Fibroblast of upper back skin (primary cell): ENCODE measurements at regions not wholly inside any gene's neighbourhood (a gene's known extent, or its start where the extent isn't known, plus 50 kb on each side); places are given as distances from the start of the nearest gene placed in this dataset.
"Not testable (repeated sequence)": the region's sequence is repeated elsewhere in the genome, so short reads cannot be mapped to it uniquely, and the experiment has no call there.

Experiments
- DNase-seq: peaks from one replicate; pipeline ENCODE4 v3.0.0-alpha.2; 2013

GRCh38 chr10:45122180-45122860 lies 121.6 kb downstream of the ZNF22 start:
- not testable (repeated sequence) for DNase-seq

GRCh38 chr10:45135443-45136198 lies 134.9 kb downstream of the ZNF22 start:
- DNase-seq, result no peak

- no peak for DNase-seq
These were observed 135.5 kb downstream of the ZNF22 start for GRCh38 chr10:45136256-45136655.

GRCh38 chr10:45144326-45145070 lies 143.8 kb downstream of the ZNF22 start:
- no peak for DNase-seq

- DNase-seq, result not testable (repeated sequence)
These were observed 144.4 kb downstream of the ZNF22 start for GRCh38 chr10:45145143-45145542.

GRCh38 chr10:45147000-45147399 lies 146.3 kb downstream of the ZNF22 start:
- no peak for DNase-seq

GRCh38 chr10:45150997-45151396 lies 150.3 kb downstream of the ZNF22 start:
- no peak for DNase-seq

- DNase-seq, result no peak
These were observed 150.9 kb downstream of the ZNF22 start for GRCh38 chr10:45151467-45152214.

GRCh38 chr10:45152726-45153125 lies 152.0 kb downstream of the ZNF22 start:
- no peak for DNase-seq

- DNase-seq, result no peak
These were observed 153.8 kb downstream of the ZNF22 start for GRCh38 chr10:45154502-45154901.

GRCh38 chr10:45155784-45156183 lies 155.1 kb downstream of the ZNF22 start:
- DNase-seq, result no peak

- peak; percentile 9 for DNase-seq
These were observed 155.1 kb downstream of the OR13A1 start for GRCh38 chr10:45160271-45160670.

GRCh38 chr10:45163315-45163975 lies 152.0 kb downstream of the OR13A1 start:
- DNase-seq, result no peak

- not testable (repeated sequence) for DNase-seq
These were observed 139.8 kb downstream of the OR13A1 start for GRCh38 chr10:45175520-45176118.

- no peak for DNase-seq
These were observed 135.7 kb downstream of the OR13A1 start for GRCh38 chr10:45179691-45180090.

GRCh38 chr10:45180507-45180906 lies 134.9 kb downstream of the OR13A1 start:
- no peak for DNase-seq

GRCh38 chr10:45180946-45181875 lies 134.2 kb downstream of the OR13A1 start:
- DNase-seq, result peak; percentile 32

- DNase-seq, result no peak
These were observed 132.2 kb downstream of the OR13A1 start for GRCh38 chr10:45183174-45183573.

GRCh38 chr10:45197816-45198485 lies 117.5 kb downstream of the OR13A1 start:
- DNase-seq, result no peak
